ENCODE measurements at regions not wholly inside any gene's neighbourhood (a gene's known extent, or its start where the extent isn't known, plus 50 kb on each side); places are given as distances from the start of the nearest gene placed in this dataset.

GRCh38 chr2:18151237-18151636 is 272.8 kb downstream of the KCNS3 start:
- H3K27me3 Mint-ChIP-seq (ENCODE audit: insufficient read depth, low read depth, poor library complexity): peaks cover 3% of the 10 kb centered on the region
- DNase-seq (ENCODE audit: low spot score): no peak

More at GRCh38 chr2:18151237-18151636, 272.8 kb downstream of the KCNS3 start:
- Histone ChIP-seq H3F3A (replicated peaks; ENCODE audit: low read depth) (no peaks in the 10 kb centered on the region), H3K27me3 (ENCODE audit: insufficient read depth) (no peaks in the 10 kb centered on the region), H3K4me3 (no peak overlapping the region), H3K36me3 (ENCODE audit: insufficient read depth) (no peaks in the 10 kb centered on the region), H3K9me2 (ENCODE audit: insufficient read depth) (no peaks in the 10 kb centered on the region), H3K4me2 (no peak overlapping the region), H3K27ac (ENCODE audit: low read depth) (no peak overlapping the region), H2AFZ (no peak overlapping the region), H3K79me2 (replicated peaks; ENCODE audit: insufficient read depth) (no peaks in the 10 kb centered on the region), H4K20me1 (replicated peaks; ENCODE audit: insufficient read depth) (no peaks in the 10 kb centered on the region), H3K4me1 (ENCODE audit: insufficient read depth) (no peaks in the 10 kb centered on the region)
- H3K9me3 Mint-ChIP-seq: no peaks in the 10 kb centered on the region
- no peaks in the 10 kb centered on the region for H3K4me1 Mint-ChIP-seq
- no peak for ATAC-seq
- H3K27ac Mint-ChIP-seq: no peak overlapping the region
- TF ChIP-seq EZH2phosphoT487 (IDR thresholded peaks at IDR 0.05; ENCODE audit: unreplicated experiment): no peak
- no peak for TF ChIP-seq ZNF114 (CRISPR knock-in tag; IDR thresholded peaks at IDR 0.05)
- no peak for TF ChIP-seq ZNF462 (CRISPR knock-in tag; IDR thresholded peaks at IDR 0.05)
- TF ChIP-seq CTCF (conservative IDR thresholded peaks at IDR 0.05; ENCODE audit: low read depth in 2 of 2): no peak
- TF ChIP-seq STAT1 (IDR thresholded peaks at IDR 0.05; ENCODE audit: unreplicated experiment): no peak
- no peak for TF ChIP-seq ETS1 (IDR thresholded peaks at IDR 0.05)
- TF ChIP-seq NANOG (IDR thresholded peaks at IDR 0.05; ENCODE audit: borderline replicate concordance): no peak
- no peak for TF ChIP-seq JUNB (IDR thresholded peaks at IDR 0.05; ENCODE audit: unreplicated experiment)
- TF ChIP-seq ZNF331 (CRISPR knock-in tag; IDR thresholded peaks at IDR 0.05; ENCODE audit: low read depth): no peak
- no peak for TF ChIP-seq REST (IDR thresholded peaks at IDR 0.05; ENCODE audit: unreplicated experiment)
- TF ChIP-seq POLR2AphosphoS5 (IDR thresholded peaks at IDR 0.05; ENCODE audit: low read depth): no peak
- TF ChIP-seq EZH2 (IDR thresholded peaks at IDR 0.05; ENCODE audit: low read depth, unreplicated experiment): no peak
- TF ChIP-seq CREB1 (CRISPR knock-in tag; IDR thresholded peaks at IDR 0.05; ENCODE audit: low read depth): no peak
- no peak overlapping the region for H3K4me3 Mint-ChIP-seq
- no peaks in the 10 kb centered on the region for H3K36me3 Mint-ChIP-seq (ENCODE audit: low read depth)
